ENCODE measurements at regions not wholly inside any gene's neighbourhood (a gene's known extent, or its start where the extent isn't known, plus 50 kb on each side); places are given as distances from the start of the nearest gene placed in this dataset.

GRCh38 chr9:69955536-69956355 is 87.9 kb upstream of the MAMDC2 start:
- FAIRE-seq: no peak
- DNase-seq (ENCODE audit: extremely low spot score, insufficient read length, low read depth): no peak

GRCh38 chr9:69961843-69962242 is 81.8 kb upstream of the MAMDC2 start:
- FAIRE-seq (no peak), DNase-seq (ENCODE audit: extremely low spot score, insufficient read length, low read depth) (no peak)

- no peak for FAIRE-seq
- DNase-seq (ENCODE audit: extremely low spot score, insufficient read length, low read depth): no peak
Measured at GRCh38 chr9:69963803-69964202, 79.8 kb upstream of the MAMDC2 start.

- no peak for DNase-seq (ENCODE audit: extremely low spot score, insufficient read length, low read depth)
- no peak for FAIRE-seq
Measured at GRCh38 chr9:69964446-69964845, 79.2 kb upstream of the MAMDC2 start.

GRCh38 chr9:69965416-69966145 is 78.1 kb upstream of the MAMDC2 start:
- DNase-seq (ENCODE audit: extremely low spot score, insufficient read length, low read depth): no peak
- FAIRE-seq: no peak

- FAIRE-seq (no peak), DNase-seq (ENCODE audit: extremely low spot score, insufficient read length, low read depth) (no peak)
Measured at GRCh38 chr9:69967344-69967743, 76.3 kb upstream of the MAMDC2 start.

- DNase-seq (ENCODE audit: extremely low spot score, insufficient read length, low read depth) (no peak), FAIRE-seq (no peak)
Measured at GRCh38 chr9:69970001-69970533, 73.6 kb upstream of the MAMDC2 start.

GRCh38 chr9:69971643-69972449 is 71.8 kb upstream of the MAMDC2 start:
- peak; percentile 11 for DNase-seq (ENCODE audit: extremely low spot score, insufficient read length, low read depth)
- FAIRE-seq: peak; percentile 76

- DNase-seq (ENCODE audit: extremely low spot score, insufficient read length, low read depth): no peak
- no peak for FAIRE-seq
Measured at GRCh38 chr9:69975681-69976080, 68.0 kb upstream of the MAMDC2 start.

- no peak for DNase-seq (ENCODE audit: extremely low spot score, insufficient read length, low read depth)
- no peak for FAIRE-seq
Measured at GRCh38 chr9:69976152-69976551, 67.5 kb upstream of the MAMDC2 start.

- FAIRE-seq: no peak
- DNase-seq (ENCODE audit: extremely low spot score, insufficient read length, low read depth): no peak
Measured at GRCh38 chr9:69980041-69980440, 63.6 kb upstream of the MAMDC2 start.

- no peak for FAIRE-seq
- DNase-seq (ENCODE audit: extremely low spot score, insufficient read length, low read depth): no peak
Measured at GRCh38 chr9:69980591-69980990, 63.1 kb upstream of the MAMDC2 start.

- DNase-seq (ENCODE audit: extremely low spot score, insufficient read length, low read depth): no peak
- FAIRE-seq: no peak
Measured at GRCh38 chr9:69981686-69982445, 61.8 kb upstream of the MAMDC2 start.

GRCh38 chr9:69984831-69985230 is 58.8 kb upstream of the MAMDC2 start:
- DNase-seq (ENCODE audit: extremely low spot score, insufficient read length, low read depth) (no peak), FAIRE-seq (no peak)

- FAIRE-seq (no peak), DNase-seq (ENCODE audit: extremely low spot score, insufficient read length, low read depth) (no peak)
Measured at GRCh38 chr9:69985971-69986370, 57.7 kb upstream of the MAMDC2 start.

- FAIRE-seq: no peak
- DNase-seq (ENCODE audit: extremely low spot score, insufficient read length, low read depth): no peak
Measured at GRCh38 chr9:69986970-69987369, 56.7 kb upstream of the MAMDC2 start.

- FAIRE-seq (no peak), DNase-seq (ENCODE audit: extremely low spot score, insufficient read length, low read depth) (no peak)
Measured at GRCh38 chr9:69987457-69987856, 56.2 kb upstream of the MAMDC2 start.

- no peak for FAIRE-seq
- no peak for DNase-seq (ENCODE audit: extremely low spot score, insufficient read length, low read depth)
Measured at GRCh38 chr9:69993110-69993509, 50.5 kb upstream of the MAMDC2 start.

Data from GM18507 (cell line).